ENCODE measurements at regions not wholly inside any gene's neighbourhood (a gene's known extent, or its start where the extent isn't known, plus 50 kb on each side); places are given as distances from the start of the nearest gene placed in this dataset.

DNA sequence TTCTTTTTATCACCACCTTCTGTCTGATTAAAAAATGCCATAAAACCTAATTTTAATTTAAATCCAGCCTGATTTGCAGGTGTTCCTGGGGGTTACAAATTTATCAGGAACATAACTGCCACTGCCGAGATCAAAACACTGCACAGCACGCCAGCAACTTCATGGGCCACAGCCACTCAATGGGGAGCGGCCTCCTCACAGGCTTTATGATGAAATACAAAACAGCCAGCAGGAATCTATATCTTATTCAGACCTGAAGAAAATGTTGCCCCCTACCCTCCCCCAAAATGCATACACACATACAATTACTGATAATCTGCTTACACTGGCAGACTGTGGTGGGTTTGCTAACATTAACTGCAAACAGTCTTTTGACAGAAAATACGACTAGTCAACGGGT lies 151.7 kb upstream of the POU5F2 start:
- no peak for DNase-seq (ENCODE audit: low spot score)
- TF ChIP-seq, protein P1, sequence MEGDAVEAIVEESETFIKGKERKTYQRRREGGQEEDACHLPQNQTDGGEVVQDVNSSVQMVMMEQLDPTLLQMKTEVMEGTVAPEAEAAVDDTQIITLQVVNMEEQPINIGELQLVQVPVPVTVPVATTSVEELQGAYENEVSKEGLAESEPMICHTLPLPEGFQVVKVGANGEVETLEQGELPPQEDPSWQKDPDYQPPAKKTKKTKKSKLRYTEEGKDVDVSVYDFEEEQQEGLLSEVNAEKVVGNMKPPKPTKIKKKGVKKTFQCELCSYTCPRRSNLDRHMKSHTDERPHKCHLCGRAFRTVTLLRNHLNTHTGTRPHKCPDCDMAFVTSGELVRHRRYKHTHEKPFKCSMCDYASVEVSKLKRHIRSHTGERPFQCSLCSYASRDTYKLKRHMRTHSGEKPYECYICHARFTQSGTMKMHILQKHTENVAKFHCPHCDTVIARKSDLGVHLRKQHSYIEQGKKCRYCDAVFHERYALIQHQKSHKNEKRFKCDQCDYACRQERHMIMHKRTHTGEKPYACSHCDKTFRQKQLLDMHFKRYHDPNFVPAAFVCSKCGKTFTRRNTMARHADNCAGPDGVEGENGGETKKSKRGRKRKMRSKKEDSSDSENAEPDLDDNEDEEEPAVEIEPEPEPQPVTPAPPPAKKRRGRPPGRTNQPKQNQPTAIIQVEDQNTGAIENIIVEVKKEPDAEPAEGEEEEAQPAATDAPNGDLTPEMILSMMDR (IDR thresholded peaks at IDR 0.05) = no peak
- Histone ChIP-seq H3K27me3 (no peaks in the 10 kb centered on the region), H3K27ac (no peak overlapping the region), H3K4me3 (no peak overlapping the region), H3K9me3 (no peaks in the 10 kb centered on the region), H3K36me3 (no peaks in the 10 kb centered on the region), H3K4me1 (no peaks in the 10 kb centered on the region)

DNA sequence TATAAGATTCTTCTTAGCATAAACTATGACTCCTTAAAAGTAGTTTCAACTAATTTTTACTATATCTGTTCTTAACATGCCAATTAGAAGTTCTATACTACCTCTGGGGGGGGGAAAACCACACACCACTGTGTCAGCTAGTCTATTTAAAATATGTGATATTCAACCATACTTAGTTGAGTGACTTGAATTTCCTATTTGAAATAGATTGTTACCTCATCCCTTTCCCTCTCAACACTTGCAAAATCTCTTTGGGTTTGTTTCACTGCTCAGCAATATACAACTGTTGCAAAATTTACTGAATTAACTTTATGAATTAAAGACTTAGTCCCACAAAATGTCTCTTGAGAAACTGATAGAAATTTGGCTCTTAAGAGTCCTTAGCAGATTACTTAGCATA lies 151.1 kb upstream of the POU5F2 start:
- DNase-seq (ENCODE audit: low spot score) = no peak

DNA sequence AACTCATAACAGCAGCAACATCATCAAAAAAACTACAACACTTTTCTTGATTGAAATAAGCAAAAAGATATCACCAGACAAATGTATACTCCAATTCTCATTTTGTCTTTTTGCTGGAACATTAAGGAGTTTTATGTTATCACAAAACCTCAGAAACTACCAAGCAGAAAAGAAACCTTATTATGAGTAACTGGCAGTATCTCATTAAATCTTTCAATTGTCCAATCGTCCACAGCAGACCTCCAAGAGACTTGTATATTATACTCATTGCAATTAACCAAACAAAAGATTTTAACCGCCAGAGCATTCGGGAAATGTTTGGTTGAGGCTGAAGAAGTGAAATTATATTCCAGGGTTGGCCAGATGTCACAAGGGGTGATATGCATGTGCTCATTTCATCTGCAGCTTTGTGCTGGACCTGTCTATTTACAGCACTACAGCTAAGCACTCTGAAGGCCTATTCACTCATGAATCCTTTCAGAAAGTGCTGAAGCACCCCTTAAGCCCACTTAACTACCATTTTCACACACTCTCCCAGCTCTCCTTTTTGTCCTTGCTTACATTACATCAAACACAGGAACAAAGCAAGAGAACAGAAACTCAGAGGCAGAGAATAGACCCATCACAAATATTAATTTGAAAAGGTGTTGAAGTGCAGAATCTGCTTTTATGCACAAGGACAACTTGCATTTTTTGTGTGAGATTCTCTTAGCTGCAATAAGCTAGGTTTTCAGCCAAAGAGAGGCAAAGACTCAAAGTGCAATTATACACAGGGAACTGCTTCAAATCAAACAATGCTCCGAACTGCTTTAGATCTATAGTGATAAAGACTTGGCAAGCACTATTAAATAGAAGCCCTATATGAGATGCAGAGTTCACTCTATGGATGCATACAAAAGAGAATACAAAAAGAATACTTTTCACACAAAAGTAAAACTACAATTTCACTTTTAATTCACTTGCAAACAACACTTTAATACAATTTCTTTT lies 150.4 kb upstream of the POU5F2 start:
- no peak for DNase-seq (ENCODE audit: low spot score)
- Histone ChIP-seq H3K9me3 (no peaks in the 10 kb centered on the region), H3K4me1 (no peaks in the 10 kb centered on the region), H3K27ac (no peak overlapping the region), H3K27me3 (no peaks in the 10 kb centered on the region), H3K36me3 (no peaks in the 10 kb centered on the region), H3K4me3 (no peak overlapping the region)
- TF ChIP-seq, protein P1 (IDR thresholded peaks at IDR 0.05) = no peak

More for the DNA sequence above, 151.1 kb upstream of the POU5F2 start:
- no peaks in the 10 kb centered on the region for H3K27me3 ChIP-seq
- no peaks in the 10 kb centered on the region for H3K9me3 ChIP-seq
- H3K36me3 ChIP-seq = no peaks in the 10 kb centered on the region
- H3K27ac ChIP-seq = no peak overlapping the region
- no peaks in the 10 kb centered on the region for H3K4me1 ChIP-seq
- TF ChIP-seq, protein P1 (IDR thresholded peaks at IDR 0.05) = no peak
- H3K4me3 ChIP-seq = no peak overlapping the region

DNA sequence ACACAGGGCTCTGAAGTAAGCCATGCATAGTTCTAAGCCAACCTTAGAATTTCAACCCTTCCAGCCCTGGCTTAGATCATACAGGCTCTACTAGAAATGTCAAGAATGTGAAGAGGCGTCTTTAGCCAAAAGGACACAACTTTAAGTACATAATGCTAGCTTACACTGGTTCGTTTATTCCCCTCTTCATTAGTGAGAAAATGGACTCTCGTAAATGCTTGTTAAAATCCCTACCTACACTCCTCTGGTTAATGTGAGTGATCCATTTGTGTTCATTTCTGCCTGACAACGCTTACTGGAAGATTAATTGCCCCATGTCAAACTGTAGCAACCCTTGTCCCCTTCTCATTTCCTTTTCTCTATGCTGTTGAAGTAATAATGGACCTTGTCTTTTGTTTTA lies 149.3 kb upstream of the POU5F2 start:
- Histone ChIP-seq H3K4me1 (no peaks in the 10 kb centered on the region), H3K27ac (no peak overlapping the region), H3K36me3 (no peaks in the 10 kb centered on the region), H3K4me3 (no peak overlapping the region), H3K9me3 (no peaks in the 10 kb centered on the region), H3K27me3 (no peaks in the 10 kb centered on the region)
- no peak for DNase-seq (ENCODE audit: low spot score)
- TF ChIP-seq, protein P1 (IDR thresholded peaks at IDR 0.05) = no peak

DNA sequence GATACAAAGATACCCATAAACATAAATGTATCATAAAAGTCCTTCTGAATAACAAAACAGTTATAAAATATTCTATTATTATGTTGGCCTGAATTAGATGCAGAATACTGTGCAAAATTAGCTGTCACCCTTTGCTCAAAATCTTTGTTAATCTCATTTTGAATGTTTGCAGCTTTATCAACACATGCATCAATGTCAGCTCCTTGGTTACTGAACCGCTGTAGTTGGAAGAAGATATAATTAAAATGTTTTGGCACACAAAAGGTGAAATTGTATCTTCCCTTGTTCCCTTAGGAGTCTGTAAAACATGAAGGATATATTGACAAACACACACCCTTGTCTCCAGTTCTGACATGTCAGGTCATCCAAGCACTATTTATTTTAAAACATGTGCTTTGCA lies 146.3 kb upstream of the POU5F2 start:
- H3K9me3 ChIP-seq = no peaks in the 10 kb centered on the region
- DNase-seq (ENCODE audit: low spot score) = no peak
- H3K36me3 ChIP-seq = no peaks in the 10 kb centered on the region
- no peak overlapping the region for H3K4me3 ChIP-seq
- no peaks in the 10 kb centered on the region for H3K27me3 ChIP-seq
- TF ChIP-seq, protein P1 (IDR thresholded peaks at IDR 0.05) = no peak
- H3K4me1 ChIP-seq = no peaks in the 10 kb centered on the region
- H3K27ac ChIP-seq = no peak overlapping the region
